Kidney tubule cell (primary cell): ENCODE measurements at regions not wholly inside any gene's neighbourhood (a gene's known extent, or its start where the extent isn't known, plus 50 kb on each side); places are given as distances from the start of the nearest gene placed in this dataset.

Experiments
- DNase-seq: peaks from one replicate; pipeline ENCODE4 v3.0.0-alpha.2; 2018; ENCODE audit warnings: low spot score

- DNase-seq: no peak
Observed at GRCh38 chr2:122114421-122114820, 359.0 kb downstream of the TSN start.

- DNase-seq: no peak
Observed at GRCh38 chr2:122117371-122117770, 361.9 kb downstream of the TSN start.

- DNase-seq: no peak
Observed at GRCh38 chr2:122129399-122129798, 373.9 kb downstream of the TSN start.

GRCh38 chr2:122132147-122132691, 376.8 kb downstream of the TSN start:
- DNase-seq: no peak

- no peak for DNase-seq
Observed at GRCh38 chr2:122135021-122135937, 379.8 kb downstream of the TSN start.

GRCh38 chr2:122136056-122136455, 380.6 kb downstream of the TSN start:
- DNase-seq: no peak

GRCh38 chr2:122138561-122138960, 383.1 kb downstream of the TSN start:
- no peak for DNase-seq

GRCh38 chr2:122139739-122140420, 384.4 kb downstream of the TSN start:
- DNase-seq: no peak

GRCh38 chr2:122144884-122145283, 389.4 kb downstream of the TSN start:
- DNase-seq: no peak

- no peak for DNase-seq
Observed at GRCh38 chr2:122145856-122146255, 390.4 kb downstream of the TSN start.

GRCh38 chr2:122148128-122148767, 392.8 kb downstream of the TSN start:
- DNase-seq: no peak

GRCh38 chr2:122150524-122151280, 395.3 kb downstream of the TSN start:
- DNase-seq: no peak

GRCh38 chr2:122152571-122152970, 397.1 kb downstream of the TSN start:
- DNase-seq: no peak

- DNase-seq: no peak
Observed at GRCh38 chr2:122156176-122156890, 400.9 kb downstream of the TSN start.

- DNase-seq: no peak
Observed at GRCh38 chr2:122157158-122157557, 401.7 kb downstream of the TSN start.

GRCh38 chr2:122163617-122164016, 408.2 kb downstream of the TSN start:
- DNase-seq: no peak

- DNase-seq: no peak
Observed at GRCh38 chr2:122164964-122165363, 409.5 kb downstream of the TSN start.

GRCh38 chr2:122166820-122167219, 411.4 kb downstream of the TSN start:
- no peak for DNase-seq

- peak; percentile 82 for DNase-seq
Observed at GRCh38 chr2:122167515-122167914, 412.1 kb downstream of the TSN start.

- DNase-seq: peak; percentile 14
Observed at GRCh38 chr2:122168799-122169198, 413.3 kb downstream of the TSN start.

- DNase-seq: no peak
Observed at GRCh38 chr2:122172812-122173211, 417.4 kb downstream of the TSN start.
